ENCODE measurements at regions not wholly inside any gene's neighbourhood (a gene's known extent, or its start where the extent isn't known, plus 50 kb on each side); places are given as distances from the start of the nearest gene placed in this dataset.

GRCh38 chr2:60400462-60401246 lies 152.8 kb downstream of the BCL11A start:
- Histone ChIP-seq H3K36me3 (ENCODE audit: insufficient read depth) (no peaks in the 10 kb centered on the region), H3K4me1 (ENCODE audit: insufficient read depth) (no peaks in the 10 kb centered on the region), H3K27ac (ENCODE audit: low read depth) (no peak overlapping the region), H3K4me3 (ENCODE audit: low read depth, low read length) (no peak overlapping the region)
- WGBS: 75% methylated on average over 7 of the region's 7 CpGs
- DNase-seq (ENCODE audit: extremely low spot score): no peak

- Histone ChIP-seq H3K36me3 (ENCODE audit: insufficient read depth) (no peaks in the 10 kb centered on the region), H3K27ac (ENCODE audit: low read depth) (no peak overlapping the region), H3K4me3 (ENCODE audit: low read depth, low read length) (no peak overlapping the region), H3K4me1 (ENCODE audit: insufficient read depth) (no peaks in the 10 kb centered on the region)
- 46% methylated on average over 2 of the region's 2 CpGs for WGBS
- no peak for DNase-seq (ENCODE audit: extremely low spot score)
Measured at GRCh38 chr2:60394463-60394862, 159.0 kb downstream of the BCL11A start.

- no peaks in the 10 kb centered on the region for H3K36me3 ChIP-seq (ENCODE audit: insufficient read depth)
- no peak for DNase-seq (ENCODE audit: extremely low spot score)
- H3K4me1 ChIP-seq (ENCODE audit: insufficient read depth): no peaks in the 10 kb centered on the region
- no peak overlapping the region for H3K4me3 ChIP-seq (ENCODE audit: low read depth, low read length)
- H3K27ac ChIP-seq (ENCODE audit: low read depth): no peak overlapping the region
- WGBS: 86% methylated on average over 7 of the region's 7 CpGs
Measured at GRCh38 chr2:60391649-60392375, 161.6 kb downstream of the BCL11A start.

- Histone ChIP-seq H3K27ac (ENCODE audit: low read depth) (no peak overlapping the region), H3K36me3 (ENCODE audit: insufficient read depth) (no peaks in the 10 kb centered on the region), H3K4me3 (ENCODE audit: low read depth, low read length) (no peak overlapping the region), H3K4me1 (ENCODE audit: insufficient read depth) (no peaks in the 10 kb centered on the region)
- DNase-seq (ENCODE audit: extremely low spot score): no peak
- WGBS: 77% methylated on average over 6 of the region's 6 CpGs
Measured at GRCh38 chr2:60391230-60391629, 162.2 kb downstream of the BCL11A start.

- H3K36me3 ChIP-seq (ENCODE audit: insufficient read depth): no peaks in the 10 kb centered on the region
- H3K4me3 ChIP-seq (ENCODE audit: low read depth, low read length): no peak overlapping the region
- WGBS: 56% methylated on average over 2 of the region's 2 CpGs
- no peak overlapping the region for H3K27ac ChIP-seq (ENCODE audit: low read depth)
- H3K4me1 ChIP-seq (ENCODE audit: insufficient read depth): no peaks in the 10 kb centered on the region
- DNase-seq (ENCODE audit: extremely low spot score): no peak
Measured at GRCh38 chr2:60386436-60386835, 167.0 kb downstream of the BCL11A start.

- Histone ChIP-seq H3K4me3 (ENCODE audit: low read depth, low read length) (no peak overlapping the region), H3K27ac (ENCODE audit: low read depth) (no peak overlapping the region), H3K4me1 (ENCODE audit: insufficient read depth) (no peaks in the 10 kb centered on the region), H3K36me3 (ENCODE audit: insufficient read depth) (no peaks in the 10 kb centered on the region)
- 82% methylated on average over 5 of the region's 5 CpGs for WGBS
- no peak for DNase-seq (ENCODE audit: extremely low spot score)
Measured at GRCh38 chr2:60385648-60386047, 167.8 kb downstream of the BCL11A start.

- Histone ChIP-seq H3K27ac (ENCODE audit: low read depth) (no peak overlapping the region), H3K4me1 (ENCODE audit: insufficient read depth) (no peaks in the 10 kb centered on the region), H3K36me3 (ENCODE audit: insufficient read depth) (no peaks in the 10 kb centered on the region), H3K4me3 (ENCODE audit: low read depth, low read length) (no peak overlapping the region)
- WGBS: 70% methylated on average over 6 of the region's 6 CpGs
- no peak for DNase-seq (ENCODE audit: extremely low spot score)
Measured at GRCh38 chr2:60383401-60384143, 169.9 kb downstream of the BCL11A start.

GRCh38 chr2:60380411-60380810 lies 173.0 kb downstream of the BCL11A start:
- Histone ChIP-seq H3K36me3 (ENCODE audit: insufficient read depth) (no peaks in the 10 kb centered on the region), H3K27ac (ENCODE audit: low read depth) (no peak overlapping the region), H3K4me1 (ENCODE audit: insufficient read depth) (no peaks in the 10 kb centered on the region), H3K4me3 (ENCODE audit: low read depth, low read length) (no peak overlapping the region)
- WGBS: 91% methylated on average over 2 of the region's 2 CpGs
- no peak for DNase-seq (ENCODE audit: extremely low spot score)

- Histone ChIP-seq H3K4me1 (ENCODE audit: insufficient read depth) (no peaks in the 10 kb centered on the region), H3K4me3 (ENCODE audit: low read depth, low read length) (no peak overlapping the region), H3K36me3 (ENCODE audit: insufficient read depth) (no peaks in the 10 kb centered on the region), H3K27ac (ENCODE audit: low read depth) (no peak overlapping the region)
- WGBS: 86% methylated on average over 2 of the region's 2 CpGs
- DNase-seq (ENCODE audit: extremely low spot score): no peak
Measured at GRCh38 chr2:60379684-60380083, 173.8 kb downstream of the BCL11A start.

GRCh38 chr2:60379216-60379615 lies 174.2 kb downstream of the BCL11A start:
- H3K27ac ChIP-seq (ENCODE audit: low read depth): no peak overlapping the region
- no peak overlapping the region for H3K4me3 ChIP-seq (ENCODE audit: low read depth, low read length)
- H3K4me1 ChIP-seq (ENCODE audit: insufficient read depth): no peaks in the 10 kb centered on the region
- H3K36me3 ChIP-seq (ENCODE audit: insufficient read depth): no peaks in the 10 kb centered on the region
- DNase-seq (ENCODE audit: extremely low spot score): no peak
- WGBS: 82% methylated on average over 7 of the region's 7 CpGs

- WGBS: 80% methylated on average over 3 of the region's 3 CpGs
- no peaks in the 10 kb centered on the region for H3K36me3 ChIP-seq (ENCODE audit: insufficient read depth)
- H3K4me3 ChIP-seq (ENCODE audit: low read depth, low read length): no peak overlapping the region
- no peak for DNase-seq (ENCODE audit: extremely low spot score)
- no peak overlapping the region for H3K27ac ChIP-seq (ENCODE audit: low read depth)
- no peaks in the 10 kb centered on the region for H3K4me1 ChIP-seq (ENCODE audit: insufficient read depth)
Measured at GRCh38 chr2:60377825-60378224, 175.6 kb downstream of the BCL11A start.

- H3K4me3 ChIP-seq (ENCODE audit: low read depth, low read length): no peak overlapping the region
- WGBS: 91% methylated on average over 3 of the region's 3 CpGs
- DNase-seq (ENCODE audit: extremely low spot score): no peak
- no peak overlapping the region for H3K27ac ChIP-seq (ENCODE audit: low read depth)
- H3K4me1 ChIP-seq (ENCODE audit: insufficient read depth): no peaks in the 10 kb centered on the region
- no peaks in the 10 kb centered on the region for H3K36me3 ChIP-seq (ENCODE audit: insufficient read depth)
Measured at GRCh38 chr2:60376252-60376651, 177.2 kb downstream of the BCL11A start.

- Histone ChIP-seq H3K4me3 (ENCODE audit: low read depth, low read length) (no peak overlapping the region), H3K36me3 (ENCODE audit: insufficient read depth) (no peaks in the 10 kb centered on the region), H3K4me1 (ENCODE audit: insufficient read depth) (no peaks in the 10 kb centered on the region), H3K27ac (ENCODE audit: low read depth) (no peak overlapping the region)
- no peak for DNase-seq (ENCODE audit: extremely low spot score)
- 69% methylated on average over 3 of the region's 3 CpGs for WGBS
Measured at GRCh38 chr2:60371681-60372080, 181.8 kb downstream of the BCL11A start.

- no peaks in the 10 kb centered on the region for H3K4me1 ChIP-seq (ENCODE audit: insufficient read depth)
- H3K36me3 ChIP-seq (ENCODE audit: insufficient read depth): no peaks in the 10 kb centered on the region
- WGBS: 88% methylated on average over 9 of the region's 9 CpGs
- no peak overlapping the region for H3K4me3 ChIP-seq (ENCODE audit: low read depth, low read length)
- H3K27ac ChIP-seq (ENCODE audit: low read depth): no peak overlapping the region
- no peak for DNase-seq (ENCODE audit: extremely low spot score)
Measured at GRCh38 chr2:60371219-60371618, 182.2 kb downstream of the BCL11A start.
